Gastrocnemius medialis (tissue), 4 donors: ENCODE measurements at regions not wholly inside any gene's neighbourhood (a gene's known extent, or its start where the extent isn't known, plus 50 kb on each side); places are given as distances from the start of the nearest gene placed in this dataset.

Experiments
- POLR2A ChIP-seq, 2 donors: fragments of 450-650 bp; IDR thresholded peaks; one replicate each; pipeline ENCODE4 v1.6.1; 2017; ENCODE audit warnings: antibody characterized with exemption in 2 of 2, mild to moderate bottlenecking in 2 of 2, moderate library complexity in 2 of 2
- TF ChIP-seq, protein P1 (sequence below), 5 experiments: fragments of 450-650 bp in 3 of 5; fragments of 200-600 bp in 2 of 5; sonication (generic) in 2 of 5; IDR thresholded peaks in 4 of 5; conservative IDR thresholded peaks in 1 of 5; 1 replicate in 4 of 5; 2 replicates in 1 of 5; pipeline ENCODE4 v1.5.1; 2016 to 2019; ENCODE audit warnings: antibody characterized with exemption in 5 of 5, mild to moderate bottlenecking in 3 of 5, moderate library complexity in 3 of 5

DNA sequence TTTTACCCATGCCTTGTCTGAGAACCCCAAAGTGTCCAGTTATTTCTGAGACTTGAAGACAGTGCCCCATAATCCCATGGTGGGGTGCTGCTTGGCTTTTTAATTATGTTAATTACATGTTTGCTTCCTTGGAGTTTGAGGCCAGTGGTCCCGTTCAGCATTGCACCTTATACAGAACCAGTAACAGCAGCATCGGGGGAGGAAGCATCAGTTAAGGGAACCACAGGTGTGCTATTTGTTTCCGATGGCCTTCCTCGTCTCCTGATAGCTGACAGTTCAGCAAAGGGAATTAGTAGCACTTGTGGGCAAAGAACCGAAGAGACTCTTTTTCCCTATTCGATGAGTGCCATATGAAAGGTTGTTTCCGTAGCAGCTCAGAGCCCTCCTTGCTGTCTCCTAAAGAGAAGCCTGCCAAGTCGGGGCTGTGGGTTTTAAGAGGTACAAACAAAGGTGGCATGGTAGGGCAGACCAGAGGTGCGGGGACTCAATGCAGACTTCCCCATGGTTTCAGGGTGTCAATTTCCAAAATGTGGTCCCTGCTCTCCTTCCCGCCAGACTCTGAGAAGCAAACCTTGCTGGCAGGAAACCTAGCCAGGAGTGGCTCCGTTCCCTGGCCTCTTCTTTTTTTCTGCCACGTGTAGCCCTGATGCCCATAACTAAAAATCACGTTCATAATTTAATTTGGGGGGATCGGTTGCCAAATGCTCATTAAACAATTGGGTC lies 225.2 kb upstream of the TSHZ3 start:
- no peak for TF ChIP-seq POLR2A (IDR thresholded peaks at IDR 0.05)
- TF ChIP-seq, protein P1, sequence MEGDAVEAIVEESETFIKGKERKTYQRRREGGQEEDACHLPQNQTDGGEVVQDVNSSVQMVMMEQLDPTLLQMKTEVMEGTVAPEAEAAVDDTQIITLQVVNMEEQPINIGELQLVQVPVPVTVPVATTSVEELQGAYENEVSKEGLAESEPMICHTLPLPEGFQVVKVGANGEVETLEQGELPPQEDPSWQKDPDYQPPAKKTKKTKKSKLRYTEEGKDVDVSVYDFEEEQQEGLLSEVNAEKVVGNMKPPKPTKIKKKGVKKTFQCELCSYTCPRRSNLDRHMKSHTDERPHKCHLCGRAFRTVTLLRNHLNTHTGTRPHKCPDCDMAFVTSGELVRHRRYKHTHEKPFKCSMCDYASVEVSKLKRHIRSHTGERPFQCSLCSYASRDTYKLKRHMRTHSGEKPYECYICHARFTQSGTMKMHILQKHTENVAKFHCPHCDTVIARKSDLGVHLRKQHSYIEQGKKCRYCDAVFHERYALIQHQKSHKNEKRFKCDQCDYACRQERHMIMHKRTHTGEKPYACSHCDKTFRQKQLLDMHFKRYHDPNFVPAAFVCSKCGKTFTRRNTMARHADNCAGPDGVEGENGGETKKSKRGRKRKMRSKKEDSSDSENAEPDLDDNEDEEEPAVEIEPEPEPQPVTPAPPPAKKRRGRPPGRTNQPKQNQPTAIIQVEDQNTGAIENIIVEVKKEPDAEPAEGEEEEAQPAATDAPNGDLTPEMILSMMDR (IDR thresholded peaks at IDR 0.05 in 4 of 5, conservative IDR thresholded peaks at IDR 0.05 in 1 of 5) = no peak
